HG02973 (cell line): ENCODE measurements at regions not wholly inside any gene's neighbourhood (a gene's known extent, or its start where the extent isn't known, plus 50 kb on each side); places are given as distances from the start of the nearest gene placed in this dataset.
"Not testable (repeated sequence)": the region's sequence is repeated elsewhere in the genome, so short reads cannot be mapped to it uniquely, and the experiment has no call there.

Experiments
- ATAC-seq: cut with Tn5 transposase; IDR thresholded peaks from one replicate; pipeline ENCODE4 v1.9.1; 2021; ENCODE audit warnings: moderate library complexity; ENCODE audit not compliant: unreplicated experiment

GRCh38 chr2:31739161-31739560 is 158.4 kb upstream of the SRD5A2 start:
- ATAC-seq, result no peak

GRCh38 chr2:31736695-31737454 is 156.1 kb upstream of the SRD5A2 start:
- no peak for ATAC-seq

GRCh38 chr2:31735716-31736115 is 155.0 kb upstream of the SRD5A2 start:
- ATAC-seq, result no peak

GRCh38 chr2:31729442-31730092 is 148.8 kb upstream of the SRD5A2 start:
- no peak for ATAC-seq

GRCh38 chr2:31729065-31729439 is 148.3 kb upstream of the SRD5A2 start:
- no peak for ATAC-seq

GRCh38 chr2:31728406-31729064 is 147.8 kb upstream of the SRD5A2 start:
- no peak for ATAC-seq

- no peak for ATAC-seq
These were observed 145.7 kb upstream of the SRD5A2 start for GRCh38 chr2:31726457-31726856.

GRCh38 chr2:31725444-31725843 is 144.7 kb upstream of the SRD5A2 start:
- ATAC-seq, result no peak

- ATAC-seq, result no peak
These were observed 131.0 kb upstream of the SRD5A2 start for GRCh38 chr2:31711737-31712136.

- ATAC-seq, result no peak
These were observed 129.4 kb upstream of the SRD5A2 start for GRCh38 chr2:31710121-31710520.

- ATAC-seq, result no peak
These were observed 127.3 kb upstream of the SRD5A2 start for GRCh38 chr2:31707992-31708391.

- ATAC-seq, result no peak
These were observed 123.9 kb upstream of the SRD5A2 start for GRCh38 chr2:31704561-31705212.

- no peak for ATAC-seq
These were observed 122.5 kb upstream of the SRD5A2 start for GRCh38 chr2:31703253-31703652.

GRCh38 chr2:31698722-31699121 is 118.0 kb upstream of the SRD5A2 start:
- ATAC-seq, result no peak

- no peak for ATAC-seq
These were observed 115.3 kb upstream of the SRD5A2 start for GRCh38 chr2:31696068-31696467.

- no peak for ATAC-seq
These were observed 113.7 kb upstream of the SRD5A2 start for GRCh38 chr2:31694444-31694843.

GRCh38 chr2:31693882-31694281 is 113.1 kb upstream of the SRD5A2 start:
- no peak for ATAC-seq

GRCh38 chr2:31688282-31688681 is 107.5 kb upstream of the SRD5A2 start:
- no peak for ATAC-seq

- not testable (repeated sequence) for ATAC-seq
These were observed 102.8 kb upstream of the SRD5A2 start for GRCh38 chr2:31683506-31683905.

GRCh38 chr2:31675485-31675901 is 94.8 kb upstream of the SRD5A2 start:
- no peak for ATAC-seq

GRCh38 chr2:31674446-31674845 is 93.7 kb upstream of the SRD5A2 start:
- ATAC-seq, result no peak

- ATAC-seq, result no peak
These were observed 86.1 kb upstream of the SRD5A2 start for GRCh38 chr2:31666878-31667277.
